Progenitor cell of endocrine pancreas (in vitro differentiated cells): ENCODE measurements at regions not wholly inside any gene's neighbourhood (a gene's known extent, or its start where the extent isn't known, plus 50 kb on each side); places are given as distances from the start of the nearest gene placed in this dataset.

ENCODE experiments used
- DNase-seq: peaks from one replicate; pipeline ENCODE4 v3.0.0; 2021; ENCODE audit warnings: low spot score; ENCODE audit not compliant: unreplicated experiment
- H3K27ac Mint-ChIP-seq: 2 replicates; pipeline ENCODE4 v1.8.0; 2021; ENCODE audit warnings: mild to moderate bottlenecking, moderate library complexity, mixed read lengths
- H3K27me3 Mint-ChIP-seq: 2 replicates; pipeline ENCODE4 v1.8.0; 2021; ENCODE audit warnings: mixed read lengths
- H3K36me3 Mint-ChIP-seq: 2 replicates; pipeline ENCODE4 v1.8.0; 2022; ENCODE audit warnings: mixed read lengths; ENCODE audit not compliant: insufficient read depth
- H3K4me1 Mint-ChIP-seq: 2 replicates; pipeline ENCODE4 v1.8.0; 2021; ENCODE audit warnings: low read depth, mixed read lengths
- H3K4me3 Mint-ChIP-seq: 2 replicates; pipeline ENCODE4 v1.8.0; 2021; ENCODE audit warnings: low read depth, mild to moderate bottlenecking, moderate library complexity, mixed read lengths
- H3K9me3 Mint-ChIP-seq: 2 replicates; pipeline ENCODE4 v1.8.0; 2021; ENCODE audit warnings: low read depth, mixed read lengths
- TF ChIP-seq, protein P1 (sequence below): fragments of 200-600 bp; sonication (generic); IDR thresholded peaks from one replicate; pipeline ENCODE4 v1.5.0; 2021; ENCODE audit warnings: antibody characterized with exemption, mild to moderate bottlenecking; ENCODE audit not compliant: unreplicated experiment

DNA sequence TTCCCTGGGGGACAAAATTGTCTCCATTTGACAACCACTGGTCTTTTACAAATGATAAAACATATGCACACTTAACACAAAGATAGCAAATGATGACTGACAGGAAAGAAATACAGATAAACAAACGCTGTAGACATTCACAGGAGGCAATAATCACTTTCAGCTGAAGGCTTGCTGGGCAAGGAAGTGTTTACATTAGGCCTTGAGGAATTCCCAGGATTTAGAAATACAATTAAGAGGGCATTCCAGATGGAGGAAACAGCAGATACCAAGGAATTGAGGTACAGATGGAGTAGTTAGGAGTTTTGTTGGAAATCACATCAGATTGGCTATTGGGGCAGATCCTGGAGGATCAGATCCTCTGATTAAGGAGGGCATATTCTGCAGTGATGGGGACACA, 93.9 kb downstream of the DYRK2 start:
- no peaks in the 10 kb centered on the region for H3K27me3 Mint-ChIP-seq
- H3K27ac Mint-ChIP-seq = peak overlapping the region; percentile 29
- no peak overlapping the region for H3K4me3 Mint-ChIP-seq
- TF ChIP-seq, protein P1, sequence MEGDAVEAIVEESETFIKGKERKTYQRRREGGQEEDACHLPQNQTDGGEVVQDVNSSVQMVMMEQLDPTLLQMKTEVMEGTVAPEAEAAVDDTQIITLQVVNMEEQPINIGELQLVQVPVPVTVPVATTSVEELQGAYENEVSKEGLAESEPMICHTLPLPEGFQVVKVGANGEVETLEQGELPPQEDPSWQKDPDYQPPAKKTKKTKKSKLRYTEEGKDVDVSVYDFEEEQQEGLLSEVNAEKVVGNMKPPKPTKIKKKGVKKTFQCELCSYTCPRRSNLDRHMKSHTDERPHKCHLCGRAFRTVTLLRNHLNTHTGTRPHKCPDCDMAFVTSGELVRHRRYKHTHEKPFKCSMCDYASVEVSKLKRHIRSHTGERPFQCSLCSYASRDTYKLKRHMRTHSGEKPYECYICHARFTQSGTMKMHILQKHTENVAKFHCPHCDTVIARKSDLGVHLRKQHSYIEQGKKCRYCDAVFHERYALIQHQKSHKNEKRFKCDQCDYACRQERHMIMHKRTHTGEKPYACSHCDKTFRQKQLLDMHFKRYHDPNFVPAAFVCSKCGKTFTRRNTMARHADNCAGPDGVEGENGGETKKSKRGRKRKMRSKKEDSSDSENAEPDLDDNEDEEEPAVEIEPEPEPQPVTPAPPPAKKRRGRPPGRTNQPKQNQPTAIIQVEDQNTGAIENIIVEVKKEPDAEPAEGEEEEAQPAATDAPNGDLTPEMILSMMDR = no peak
- H3K4me1 Mint-ChIP-seq = peaks cover 22% of the 10 kb centered on the region
- H3K9me3 Mint-ChIP-seq = peaks cover 4% of the 10 kb centered on the region
- H3K36me3 Mint-ChIP-seq = no peaks in the 10 kb centered on the region
- no peak for DNase-seq

DNA sequence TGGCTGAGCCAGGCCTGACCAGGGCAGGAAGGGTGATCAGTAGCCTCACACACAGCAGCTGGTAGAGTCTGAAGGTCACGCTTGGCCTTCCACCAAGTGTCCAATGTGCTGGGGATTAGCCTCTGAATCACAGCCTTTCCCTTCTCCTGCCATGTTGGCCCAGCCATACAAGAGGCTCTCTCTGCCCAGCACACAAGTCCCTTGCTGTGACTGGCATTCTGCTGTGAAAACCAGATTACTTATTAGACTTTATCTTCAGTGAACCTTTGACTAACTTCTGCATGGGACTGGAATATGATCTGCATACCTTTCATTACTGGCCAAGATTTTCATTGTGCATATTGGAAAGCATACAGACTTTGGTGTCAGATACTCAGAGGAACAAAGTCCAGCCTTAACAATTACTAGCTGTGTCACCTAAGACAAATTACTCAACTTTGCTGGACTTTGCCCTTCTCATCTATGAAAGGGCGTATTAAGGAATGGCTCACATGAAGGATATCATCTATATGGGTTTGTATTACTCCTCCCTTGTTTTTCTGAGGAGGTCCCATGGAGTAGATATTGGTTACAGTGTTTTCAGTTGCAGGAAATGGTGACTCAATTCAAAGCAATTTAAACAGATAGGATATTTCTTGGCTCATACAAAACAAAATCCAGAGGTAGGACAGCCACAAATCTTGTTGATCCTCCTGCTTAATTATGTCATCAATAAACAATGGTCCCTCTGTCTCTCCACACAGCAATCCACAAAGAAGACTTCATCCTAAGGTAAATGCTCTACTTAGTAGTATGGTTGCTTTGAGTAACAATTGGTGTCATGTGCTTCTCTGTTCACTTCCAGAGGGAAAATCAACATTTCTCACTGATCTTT, 99.6 kb downstream of the DYRK2 start:
- peaks cover 14% of the 10 kb centered on the region for H3K4me1 Mint-ChIP-seq
- TF ChIP-seq, protein P1 = no peak
- H3K9me3 Mint-ChIP-seq = peaks cover 4% of the 10 kb centered on the region
- H3K36me3 Mint-ChIP-seq = no peaks in the 10 kb centered on the region
- no peak overlapping the region for H3K27ac Mint-ChIP-seq
- H3K27me3 Mint-ChIP-seq = no peaks in the 10 kb centered on the region
- no peak overlapping the region for H3K4me3 Mint-ChIP-seq
- no peak for DNase-seq

DNA sequence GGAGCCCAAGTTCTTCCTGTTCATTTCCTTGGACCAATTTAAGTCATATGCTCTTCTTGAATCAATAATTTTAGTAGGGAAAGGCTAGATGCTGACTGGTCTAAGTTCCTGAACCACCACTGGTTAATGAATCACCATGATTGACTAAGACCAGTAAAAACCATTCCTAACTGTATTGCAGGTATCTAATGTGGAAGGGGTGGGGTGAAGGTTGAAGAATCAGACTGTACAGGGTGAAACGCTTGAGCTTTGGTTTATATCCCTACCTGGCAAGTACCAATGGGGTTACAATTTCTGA, 100.1 kb downstream of the DYRK2 start:
- H3K27me3 Mint-ChIP-seq = no peaks in the 10 kb centered on the region
- H3K27ac Mint-ChIP-seq = no peak overlapping the region
- H3K4me1 Mint-ChIP-seq = peaks cover 13% of the 10 kb centered on the region
- DNase-seq = no peak
- peaks cover 4% of the 10 kb centered on the region for H3K9me3 Mint-ChIP-seq
- no peaks in the 10 kb centered on the region for H3K36me3 Mint-ChIP-seq
- H3K4me3 Mint-ChIP-seq = no peak overlapping the region
- TF ChIP-seq, protein P1 = no peak

DNA sequence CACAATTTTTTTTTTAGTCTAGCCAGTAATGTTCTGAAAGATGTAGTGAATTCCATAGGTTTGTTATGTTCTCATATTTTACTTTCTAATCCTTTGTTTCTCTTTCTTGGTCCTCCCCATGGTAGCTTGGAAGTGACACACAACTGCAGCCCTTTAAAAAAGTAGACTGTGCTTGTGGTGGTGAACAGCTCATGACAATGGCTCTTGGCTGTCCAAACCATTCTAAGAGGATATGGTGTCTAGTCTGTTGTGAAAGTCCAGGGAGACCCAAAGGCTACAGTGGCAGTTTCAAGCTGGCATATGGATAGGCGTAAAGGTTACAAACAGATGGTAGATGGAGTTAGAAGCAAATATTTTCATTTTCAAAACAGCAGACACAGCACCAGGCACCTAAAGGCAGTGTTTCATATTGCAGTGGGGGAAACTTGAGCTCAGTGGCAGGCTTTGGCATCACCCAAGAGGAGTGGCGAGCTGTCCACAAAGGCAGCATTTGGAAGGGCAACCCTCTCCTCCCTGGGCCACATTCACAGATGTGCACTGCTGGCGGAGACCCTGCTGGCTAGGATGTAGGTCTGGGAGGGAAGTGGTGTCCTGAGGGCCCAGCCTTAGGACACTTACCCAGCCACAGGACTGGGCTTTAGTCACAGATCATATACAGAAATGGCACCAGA, 102.1 kb downstream of the DYRK2 start:
- no peaks in the 10 kb centered on the region for H3K27me3 Mint-ChIP-seq
- H3K36me3 Mint-ChIP-seq = no peaks in the 10 kb centered on the region
- H3K4me1 Mint-ChIP-seq = peaks cover 13% of the 10 kb centered on the region
- H3K4me3 Mint-ChIP-seq = no peak overlapping the region
- H3K27ac Mint-ChIP-seq = no peak overlapping the region
- TF ChIP-seq, protein P1 = no peak
- DNase-seq = no peak
- H3K9me3 Mint-ChIP-seq = peaks cover 4% of the 10 kb centered on the region

DNA sequence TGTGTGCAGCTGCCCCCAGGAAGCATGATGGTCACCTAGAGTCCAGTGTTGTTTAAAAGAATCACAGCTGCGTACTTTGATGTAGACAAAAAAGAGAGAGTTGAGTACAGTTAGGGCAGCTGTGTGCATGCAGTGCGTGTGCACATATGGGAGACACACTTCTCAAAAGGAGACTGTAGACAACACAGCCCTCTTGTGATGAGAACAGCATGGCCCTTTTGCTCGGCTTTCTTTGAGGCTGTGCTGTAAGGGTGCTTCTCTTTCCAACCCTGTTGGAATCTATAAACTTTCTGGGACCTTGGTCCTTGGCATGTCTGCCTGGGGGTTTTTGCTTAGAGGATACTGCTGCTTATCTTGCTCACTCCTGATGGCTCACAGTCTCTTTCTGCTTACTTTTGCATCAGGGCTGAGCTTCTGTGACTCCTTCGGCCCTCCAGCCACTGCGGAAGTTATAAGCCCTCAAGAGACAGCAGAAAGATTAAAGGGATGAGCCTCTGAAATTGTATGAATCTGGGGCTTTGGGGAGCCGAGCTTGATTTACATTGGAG, 102.9 kb downstream of the DYRK2 start:
- H3K9me3 Mint-ChIP-seq = no peaks in the 10 kb centered on the region
- H3K27ac Mint-ChIP-seq = no peak overlapping the region
- H3K4me3 Mint-ChIP-seq = no peak overlapping the region
- TF ChIP-seq, protein P1 = no peak
- H3K36me3 Mint-ChIP-seq = no peaks in the 10 kb centered on the region
- no peak for DNase-seq
- no peaks in the 10 kb centered on the region for H3K27me3 Mint-ChIP-seq
- peaks cover 13% of the 10 kb centered on the region for H3K4me1 Mint-ChIP-seq
